Sigmoid colon (tissue), 4 donors: ENCODE measurements at regions not wholly inside any gene's neighbourhood (a gene's known extent, or its start where the extent isn't known, plus 50 kb on each side); places are given as distances from the start of the nearest gene placed in this dataset.

ENCODE experiments used
- POLR2A ChIP-seq, 2 donors: fragments of 450-650 bp; IDR thresholded peaks; one replicate each; pipeline ENCODE4 v1.6.1; 2016; ENCODE audit warnings: antibody characterized with exemption in 2 of 2, mild to moderate bottlenecking in 2 of 2, moderate library complexity in 2 of 2
- POLR2AphosphoS5 ChIP-seq, 4 donors: sonication (generic); formaldehyde crosslinking; IDR thresholded peaks; one replicate each; pipeline ENCODE4 v1.6.1; 2017; ENCODE audit warnings: antibody characterized with exemption in 4 of 4
- TF ChIP-seq, protein P1 (sequence below), 4 experiments: fragments of 450-650 bp in 3 of 4; fragments of 200-600 bp in 1 of 4; IDR thresholded peaks; one replicate each; pipeline ENCODE4 v1.5.1; 2016 to 2019; ENCODE audit warnings: antibody characterized with exemption in 4 of 4, mild to moderate bottlenecking in 3 of 4, moderate library complexity in 2 of 4

DNA sequence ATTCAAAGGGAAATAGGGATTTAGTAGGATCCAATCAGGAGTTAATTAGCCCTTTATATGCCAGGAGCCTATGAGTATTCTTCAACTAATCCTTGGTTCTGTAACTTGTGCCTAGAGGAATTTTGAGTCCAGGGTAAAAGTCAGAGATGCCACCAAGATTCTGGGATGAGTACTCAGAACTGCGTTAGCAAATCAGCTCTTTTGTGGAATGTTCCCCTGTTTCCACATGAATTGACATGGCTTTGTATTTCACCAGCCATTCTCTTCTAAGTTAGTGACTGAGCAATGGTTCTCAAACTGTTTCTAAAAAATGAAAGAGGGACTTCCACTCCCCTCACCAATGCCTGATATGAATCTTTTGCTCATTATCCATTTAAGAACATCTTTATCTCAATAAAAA, 508.7 kb downstream of the SOX2 start:
- TF ChIP-seq, protein P1, sequence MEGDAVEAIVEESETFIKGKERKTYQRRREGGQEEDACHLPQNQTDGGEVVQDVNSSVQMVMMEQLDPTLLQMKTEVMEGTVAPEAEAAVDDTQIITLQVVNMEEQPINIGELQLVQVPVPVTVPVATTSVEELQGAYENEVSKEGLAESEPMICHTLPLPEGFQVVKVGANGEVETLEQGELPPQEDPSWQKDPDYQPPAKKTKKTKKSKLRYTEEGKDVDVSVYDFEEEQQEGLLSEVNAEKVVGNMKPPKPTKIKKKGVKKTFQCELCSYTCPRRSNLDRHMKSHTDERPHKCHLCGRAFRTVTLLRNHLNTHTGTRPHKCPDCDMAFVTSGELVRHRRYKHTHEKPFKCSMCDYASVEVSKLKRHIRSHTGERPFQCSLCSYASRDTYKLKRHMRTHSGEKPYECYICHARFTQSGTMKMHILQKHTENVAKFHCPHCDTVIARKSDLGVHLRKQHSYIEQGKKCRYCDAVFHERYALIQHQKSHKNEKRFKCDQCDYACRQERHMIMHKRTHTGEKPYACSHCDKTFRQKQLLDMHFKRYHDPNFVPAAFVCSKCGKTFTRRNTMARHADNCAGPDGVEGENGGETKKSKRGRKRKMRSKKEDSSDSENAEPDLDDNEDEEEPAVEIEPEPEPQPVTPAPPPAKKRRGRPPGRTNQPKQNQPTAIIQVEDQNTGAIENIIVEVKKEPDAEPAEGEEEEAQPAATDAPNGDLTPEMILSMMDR (IDR thresholded peaks at IDR 0.05), result no peak
- TF ChIP-seq POLR2AphosphoS5 (IDR thresholded peaks at IDR 0.05) (no peak), POLR2A (IDR thresholded peaks at IDR 0.05) (no peak)
